ENCODE measurements at regions not wholly inside any gene's neighbourhood (a gene's known extent, or its start where the extent isn't known, plus 50 kb on each side); places are given as distances from the start of the nearest gene placed in this dataset.

- Histone ChIP-seq H3K27ac (ENCODE audit: insufficient read depth, low read depth, low read length) (no peak overlapping the region), H2AFZ (ENCODE audit: low read depth, low read length) (no peak overlapping the region), H3K27me3 (ENCODE audit: control insufficient read depth in 2 of 2, insufficient read depth in 2 of 2, low read length in 2 of 2) (no peaks in the 10 kb centered on the region), H3K4me1 (ENCODE audit: control insufficient read depth, extremely low read depth, insufficient read depth, low read length) (no peaks in the 10 kb centered on the region), H4K20me1 (replicated peaks; ENCODE audit: control insufficient read depth, extremely low read depth, insufficient read depth, low read length) (no peaks in the 10 kb centered on the region), H3K4me2 (ENCODE audit: insufficient read depth, low read length) (no peak overlapping the region), H3K36me3 (ENCODE audit: control insufficient read depth in 2 of 2, extremely low read depth in 1 of 2, insufficient read depth in 2 of 2, low read length in 2 of 2) (no peaks in the 10 kb centered on the region), H3K9me1 (replicated peaks; ENCODE audit: control insufficient read depth, extremely low read depth, insufficient read depth, low read length) (no peaks in the 10 kb centered on the region), H3K9me3 (replicated peaks; ENCODE audit: control insufficient read depth, insufficient read depth, low read length) (peaks cover 2% of the 10 kb centered on the region), H3K4me3 (replicated peaks in 1 of 3; ENCODE audit: insufficient read depth in 1 of 3, low read depth in 1 of 3, low read length in 3 of 3) (no peak overlapping the region), H3K9ac (replicated peaks; ENCODE audit: extremely low read depth, insufficient read depth, low read length) (no peak overlapping the region), H3K79me2 (ENCODE audit: control insufficient read depth, insufficient read depth, low read length) (no peaks in the 10 kb centered on the region)
- BruUV-seq (replicated peaks), result no TSS peak
- TF ChIP-seq MAX (IDR thresholded peaks at IDR 0.05; ENCODE audit: insufficient read depth, insufficient read length), result no peak
- no peak for TF ChIP-seq CTCF (IDR thresholded peaks at IDR 0.05; ENCODE audit: extremely low read depth in 1 of 2, insufficient read depth in 1 of 2, low read depth in 1 of 2, low read length in 2 of 2)
- no peak for TF ChIP-seq POLR2AphosphoS5 (IDR thresholded peaks at IDR 0.05; ENCODE audit: insufficient read depth, low read depth, low read length)
- no peak for TF ChIP-seq MYC (IDR thresholded peaks at IDR 0.05; ENCODE audit: low read depth, low read length)
- no peak for TF ChIP-seq FOS (IDR thresholded peaks at IDR 0.05; ENCODE audit: borderline replicate concordance, insufficient read depth, low read length)
- no peak for TF ChIP-seq GATA2 (IDR thresholded peaks at IDR 0.05; ENCODE audit: insufficient read depth, insufficient read length, low read depth, low read length)
- TF ChIP-seq EZH2 (IDR thresholded peaks at IDR 0.05; ENCODE audit: borderline replicate concordance, low read depth, low read length, severe bottlenecking), result no peak
- DNase-seq (ENCODE audit: low read depth, low spot score), result no peak
- CTCF ChIA-PET, result no interaction called here
- dilution Hi-C loops (cut with MboI; ENCODE audit: extremely low pct_ligation_motif_present, low sequenced_read_pairs) (no loop called here), intact Hi-C loops (cut with micrococcal nuclease) (no loop called here)
- no peak for FAIRE-seq
- POLR2A ChIA-PET, result no interaction called here
Measured at GRCh38 chr17:71375948-71376347, 744.9 kb upstream of the SOX9 start.

All from endothelial cell of umbilical vein (primary cell).